OCI-LY1 (cell line): ENCODE measurements at regions not wholly inside any gene's neighbourhood (a gene's known extent, or its start where the extent isn't known, plus 50 kb on each side); places are given as distances from the start of the nearest gene placed in this dataset.

Experiments
- EZH2 ChIP-seq: fragments of 200-600 bp; sonication (generic), shearing (Covaris generic); IDR thresholded peaks from 2 replicates; pipeline ENCODE4 v1.8.0; 2017; ENCODE audit warnings: borderline replicate concordance, mixed run types, mild to moderate bottlenecking, antibody characterized with exemption, low read length, moderate library complexity, mixed read lengths
- TF ChIP-seq, protein P1 (sequence below): fragments of 200-600 bp; sonication (generic), shearing (Covaris generic); IDR thresholded peaks from 2 replicates; pipeline ENCODE4 v1.5.1; 2017; ENCODE audit warnings: mild to moderate bottlenecking, antibody characterized with exemption, low read length, moderate library complexity, mixed read lengths

DNA sequence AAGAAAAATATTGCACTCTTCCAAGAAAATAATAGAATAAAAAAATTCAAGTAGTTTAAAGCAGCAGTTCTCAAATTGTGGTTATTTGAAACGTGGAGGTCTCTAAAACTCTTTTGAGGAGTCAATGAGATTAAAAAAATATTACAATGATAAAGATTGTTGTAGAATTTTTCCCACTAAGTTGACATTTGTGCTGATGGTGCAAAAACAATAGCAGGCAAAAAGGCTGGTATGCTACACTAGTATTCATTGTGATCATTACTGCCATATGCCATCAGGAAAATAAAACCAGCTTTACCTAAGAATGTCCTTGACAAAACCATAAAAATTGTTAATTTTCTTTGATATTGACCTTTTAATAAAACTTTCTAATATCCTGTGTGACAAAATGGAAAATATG is 505.2 kb upstream of the ANO5 start:
- TF ChIP-seq, protein P1, sequence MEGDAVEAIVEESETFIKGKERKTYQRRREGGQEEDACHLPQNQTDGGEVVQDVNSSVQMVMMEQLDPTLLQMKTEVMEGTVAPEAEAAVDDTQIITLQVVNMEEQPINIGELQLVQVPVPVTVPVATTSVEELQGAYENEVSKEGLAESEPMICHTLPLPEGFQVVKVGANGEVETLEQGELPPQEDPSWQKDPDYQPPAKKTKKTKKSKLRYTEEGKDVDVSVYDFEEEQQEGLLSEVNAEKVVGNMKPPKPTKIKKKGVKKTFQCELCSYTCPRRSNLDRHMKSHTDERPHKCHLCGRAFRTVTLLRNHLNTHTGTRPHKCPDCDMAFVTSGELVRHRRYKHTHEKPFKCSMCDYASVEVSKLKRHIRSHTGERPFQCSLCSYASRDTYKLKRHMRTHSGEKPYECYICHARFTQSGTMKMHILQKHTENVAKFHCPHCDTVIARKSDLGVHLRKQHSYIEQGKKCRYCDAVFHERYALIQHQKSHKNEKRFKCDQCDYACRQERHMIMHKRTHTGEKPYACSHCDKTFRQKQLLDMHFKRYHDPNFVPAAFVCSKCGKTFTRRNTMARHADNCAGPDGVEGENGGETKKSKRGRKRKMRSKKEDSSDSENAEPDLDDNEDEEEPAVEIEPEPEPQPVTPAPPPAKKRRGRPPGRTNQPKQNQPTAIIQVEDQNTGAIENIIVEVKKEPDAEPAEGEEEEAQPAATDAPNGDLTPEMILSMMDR = no peak
- no peak for TF ChIP-seq EZH2
